ENCODE measurements at regions not wholly inside any gene's neighbourhood (a gene's known extent, or its start where the extent isn't known, plus 50 kb on each side); places are given as distances from the start of the nearest gene placed in this dataset.

DNA sequence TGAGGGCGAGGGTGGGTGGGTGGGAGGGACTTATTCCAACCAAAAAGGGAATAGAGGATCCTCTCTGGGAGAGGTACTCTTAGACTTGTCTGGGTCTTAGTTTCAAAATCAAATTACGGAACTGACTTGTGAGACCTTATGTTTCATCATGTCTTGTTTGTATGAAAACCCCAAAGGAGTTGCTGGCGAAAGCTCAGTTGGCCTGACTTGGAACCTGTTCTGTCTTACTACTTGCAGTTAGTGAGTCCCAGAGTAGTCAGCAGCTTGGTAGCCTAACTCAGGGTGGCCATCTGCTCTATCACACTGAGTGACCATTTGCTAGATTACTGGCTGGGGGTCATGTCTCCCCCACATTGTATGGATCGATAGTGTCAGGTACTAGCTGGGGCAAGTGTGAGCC is 114.9 kb upstream of the MOCS1 start:
- TF ChIP-seq, protein P1, sequence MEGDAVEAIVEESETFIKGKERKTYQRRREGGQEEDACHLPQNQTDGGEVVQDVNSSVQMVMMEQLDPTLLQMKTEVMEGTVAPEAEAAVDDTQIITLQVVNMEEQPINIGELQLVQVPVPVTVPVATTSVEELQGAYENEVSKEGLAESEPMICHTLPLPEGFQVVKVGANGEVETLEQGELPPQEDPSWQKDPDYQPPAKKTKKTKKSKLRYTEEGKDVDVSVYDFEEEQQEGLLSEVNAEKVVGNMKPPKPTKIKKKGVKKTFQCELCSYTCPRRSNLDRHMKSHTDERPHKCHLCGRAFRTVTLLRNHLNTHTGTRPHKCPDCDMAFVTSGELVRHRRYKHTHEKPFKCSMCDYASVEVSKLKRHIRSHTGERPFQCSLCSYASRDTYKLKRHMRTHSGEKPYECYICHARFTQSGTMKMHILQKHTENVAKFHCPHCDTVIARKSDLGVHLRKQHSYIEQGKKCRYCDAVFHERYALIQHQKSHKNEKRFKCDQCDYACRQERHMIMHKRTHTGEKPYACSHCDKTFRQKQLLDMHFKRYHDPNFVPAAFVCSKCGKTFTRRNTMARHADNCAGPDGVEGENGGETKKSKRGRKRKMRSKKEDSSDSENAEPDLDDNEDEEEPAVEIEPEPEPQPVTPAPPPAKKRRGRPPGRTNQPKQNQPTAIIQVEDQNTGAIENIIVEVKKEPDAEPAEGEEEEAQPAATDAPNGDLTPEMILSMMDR (IDR thresholded peaks at IDR 0.05; ENCODE audit: low read depth, low read length), result no peak
- TF ChIP-seq POLR2A (IDR thresholded peaks at IDR 0.05; ENCODE audit: extremely low read depth, insufficient read length) (no peak), MAX (IDR thresholded peaks at IDR 0.05; ENCODE audit: low read depth, low read length) (no peak)

Data from NB4 (cell line).